ENCODE measurements at regions not wholly inside any gene's neighbourhood (a gene's known extent, or its start where the extent isn't known, plus 50 kb on each side); places are given as distances from the start of the nearest gene placed in this dataset.

DNA sequence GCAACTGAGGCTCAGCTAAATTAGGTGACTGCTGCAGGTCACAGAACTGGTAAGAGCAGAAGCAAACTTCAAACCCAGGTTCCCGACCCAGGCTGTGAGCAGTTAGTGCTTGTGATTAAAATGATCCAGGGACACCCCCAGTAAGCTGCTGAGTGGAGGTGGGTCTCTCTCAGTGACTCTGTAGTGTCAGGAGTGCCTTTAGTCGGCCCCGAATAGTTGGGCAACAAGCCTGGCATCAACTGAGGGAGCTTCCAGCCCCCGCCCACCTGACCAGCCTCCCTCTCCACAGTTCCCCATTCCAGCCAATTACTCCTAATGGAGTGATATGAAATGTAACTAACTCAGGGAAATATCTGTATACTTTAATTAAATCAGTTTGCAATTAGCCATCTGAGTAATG, 168.0 kb upstream of the SMAD3 start:
- Histone ChIP-seq H3K27me3 (ENCODE audit: insufficient read depth, low read depth) (no peaks in the 10 kb centered on the region), H3K4me3 (IDR thresholded peaks at IDR 0.05; ENCODE audit: insufficient read depth, low read depth, low read length) (no peak overlapping the region), H3K36me3 (ENCODE audit: insufficient read depth) (no peaks in the 10 kb centered on the region), H2AFZ (ENCODE audit: low read depth) (no peak overlapping the region), H4K20me1 (ENCODE audit: insufficient read depth) (no peaks in the 10 kb centered on the region), H3K79me2 (ENCODE audit: insufficient read depth, low read depth) (no peaks in the 10 kb centered on the region), H3K4me2 (no peak overlapping the region), H3K9ac (no peak overlapping the region), H3K4me1 (ENCODE audit: low read depth, poor library complexity, severe bottlenecking) (no peaks in the 10 kb centered on the region), H3K27ac (no peak overlapping the region)
- TF ChIP-seq, protein P1, sequence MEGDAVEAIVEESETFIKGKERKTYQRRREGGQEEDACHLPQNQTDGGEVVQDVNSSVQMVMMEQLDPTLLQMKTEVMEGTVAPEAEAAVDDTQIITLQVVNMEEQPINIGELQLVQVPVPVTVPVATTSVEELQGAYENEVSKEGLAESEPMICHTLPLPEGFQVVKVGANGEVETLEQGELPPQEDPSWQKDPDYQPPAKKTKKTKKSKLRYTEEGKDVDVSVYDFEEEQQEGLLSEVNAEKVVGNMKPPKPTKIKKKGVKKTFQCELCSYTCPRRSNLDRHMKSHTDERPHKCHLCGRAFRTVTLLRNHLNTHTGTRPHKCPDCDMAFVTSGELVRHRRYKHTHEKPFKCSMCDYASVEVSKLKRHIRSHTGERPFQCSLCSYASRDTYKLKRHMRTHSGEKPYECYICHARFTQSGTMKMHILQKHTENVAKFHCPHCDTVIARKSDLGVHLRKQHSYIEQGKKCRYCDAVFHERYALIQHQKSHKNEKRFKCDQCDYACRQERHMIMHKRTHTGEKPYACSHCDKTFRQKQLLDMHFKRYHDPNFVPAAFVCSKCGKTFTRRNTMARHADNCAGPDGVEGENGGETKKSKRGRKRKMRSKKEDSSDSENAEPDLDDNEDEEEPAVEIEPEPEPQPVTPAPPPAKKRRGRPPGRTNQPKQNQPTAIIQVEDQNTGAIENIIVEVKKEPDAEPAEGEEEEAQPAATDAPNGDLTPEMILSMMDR (conservative IDR thresholded peaks at IDR 0.05; ENCODE audit: low read depth, low read length) = no peak

- H2AFZ ChIP-seq (ENCODE audit: low read depth) = no peak overlapping the region
- no peak overlapping the region for H3K4me2 ChIP-seq
- no peak overlapping the region for H3K4me3 ChIP-seq (IDR thresholded peaks at IDR 0.05; ENCODE audit: insufficient read depth, low read depth, low read length)
- no peaks in the 10 kb centered on the region for H3K79me2 ChIP-seq (ENCODE audit: insufficient read depth, low read depth)
- TF ChIP-seq, protein P1 (conservative IDR thresholded peaks at IDR 0.05; ENCODE audit: low read depth, low read length) = no peak
- H4K20me1 ChIP-seq (ENCODE audit: insufficient read depth) = no peaks in the 10 kb centered on the region
- no peak overlapping the region for H3K27ac ChIP-seq
- no peak overlapping the region for H3K9ac ChIP-seq
- no peaks in the 10 kb centered on the region for H3K4me1 ChIP-seq (ENCODE audit: low read depth, poor library complexity, severe bottlenecking)
- no peaks in the 10 kb centered on the region for H3K27me3 ChIP-seq (ENCODE audit: insufficient read depth, low read depth)
- no peaks in the 10 kb centered on the region for H3K36me3 ChIP-seq (ENCODE audit: insufficient read depth)
These were observed 167.4 kb upstream of the SMAD3 start for GRCh38 chr15:66897971-66898370.

DNA sequence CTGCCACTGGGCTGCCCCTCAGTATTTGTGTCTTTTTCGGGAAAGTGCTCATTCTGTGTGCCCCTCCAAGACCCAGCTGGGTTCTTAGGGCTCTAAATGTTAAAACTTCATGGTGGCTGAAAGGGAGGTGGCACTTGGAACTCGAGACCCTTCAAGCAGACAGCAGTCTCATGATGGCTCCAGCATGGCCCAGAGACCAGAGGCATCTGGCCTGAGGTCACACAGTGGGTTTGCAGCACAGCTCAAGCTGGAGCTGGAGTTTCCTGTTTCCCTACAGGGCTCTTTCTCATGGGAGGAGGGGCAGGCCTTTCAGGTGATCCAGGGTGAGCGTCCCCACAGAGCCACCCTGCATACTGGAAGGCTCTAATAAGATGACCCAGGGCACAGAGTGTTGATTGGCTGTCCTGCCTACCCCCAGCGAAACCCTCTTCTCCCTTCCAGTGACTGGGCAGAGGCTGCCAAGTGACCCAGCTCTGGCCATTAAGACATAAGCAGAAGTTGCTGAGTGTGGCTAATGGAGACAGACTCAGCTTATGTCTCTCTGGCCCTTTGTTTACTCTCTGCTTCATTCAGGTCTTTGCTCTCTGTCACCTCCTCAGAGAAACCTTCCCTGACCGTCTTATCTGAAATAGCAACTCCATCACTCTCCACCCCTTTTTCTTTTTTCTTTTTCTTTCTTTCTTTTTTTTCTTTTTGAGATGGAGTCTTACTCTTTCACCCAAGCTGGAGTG, 166.6 kb upstream of the SMAD3 start:
- no peak overlapping the region for H3K4me2 ChIP-seq
- no peak overlapping the region for H2AFZ ChIP-seq (ENCODE audit: low read depth)
- no peak overlapping the region for H3K27ac ChIP-seq
- no peaks in the 10 kb centered on the region for H3K4me1 ChIP-seq (ENCODE audit: low read depth, poor library complexity, severe bottlenecking)
- H3K4me3 ChIP-seq (IDR thresholded peaks at IDR 0.05; ENCODE audit: insufficient read depth, low read depth, low read length) = no peak overlapping the region
- no peaks in the 10 kb centered on the region for H3K27me3 ChIP-seq (ENCODE audit: insufficient read depth, low read depth)
- H3K79me2 ChIP-seq (ENCODE audit: insufficient read depth, low read depth) = no peaks in the 10 kb centered on the region
- H3K36me3 ChIP-seq (ENCODE audit: insufficient read depth) = no peaks in the 10 kb centered on the region
- no peaks in the 10 kb centered on the region for H4K20me1 ChIP-seq (ENCODE audit: insufficient read depth)
- TF ChIP-seq, protein P1 (conservative IDR thresholded peaks at IDR 0.05; ENCODE audit: low read depth, low read length) = no peak
- H3K9ac ChIP-seq = no peak overlapping the region

DNA sequence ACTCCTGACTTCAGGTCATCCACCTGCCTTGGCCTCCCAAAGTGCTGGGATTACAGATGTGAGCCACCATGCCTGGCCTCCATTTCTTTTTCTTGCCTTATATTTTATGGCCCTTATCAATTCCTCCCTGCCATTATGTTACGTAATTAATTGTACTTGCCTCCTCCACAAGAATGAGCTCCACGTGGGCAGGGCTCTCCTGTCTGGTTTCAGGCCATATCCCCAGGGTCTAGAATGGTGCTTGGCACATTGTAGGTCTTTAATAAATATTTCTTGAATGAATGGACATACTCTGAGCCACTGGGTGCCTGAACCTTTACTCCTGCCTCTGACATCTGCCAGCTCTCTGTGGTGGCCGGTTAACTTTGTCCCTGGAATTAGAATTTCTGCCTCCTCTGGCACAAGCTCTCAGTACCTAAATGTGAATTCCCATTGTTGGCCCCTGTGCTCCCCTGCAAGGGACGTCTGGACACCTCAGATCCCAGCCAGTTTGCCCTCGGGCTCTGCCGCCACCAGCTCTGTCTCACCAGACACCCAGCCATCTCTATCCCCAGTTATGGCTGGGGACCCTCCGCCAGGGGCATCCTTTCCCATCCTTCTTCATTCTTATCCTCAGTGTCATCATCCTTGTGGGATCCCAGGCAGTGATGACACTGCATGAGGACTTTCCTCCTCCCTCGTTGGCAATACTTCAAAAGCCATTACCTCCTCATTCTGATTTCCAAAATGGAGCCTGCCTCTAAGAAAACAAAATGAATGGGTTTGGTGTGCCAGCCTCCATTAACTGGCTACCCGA, 165.6 kb upstream of the SMAD3 start:
- H3K36me3 ChIP-seq (ENCODE audit: insufficient read depth) = no peaks in the 10 kb centered on the region
- H3K4me1 ChIP-seq (ENCODE audit: low read depth, poor library complexity, severe bottlenecking) = no peaks in the 10 kb centered on the region
- no peak overlapping the region for H3K9ac ChIP-seq
- no peak overlapping the region for H2AFZ ChIP-seq (ENCODE audit: low read depth)
- H3K4me2 ChIP-seq = no peak overlapping the region
- H3K27ac ChIP-seq = no peak overlapping the region
- TF ChIP-seq, protein P1 (conservative IDR thresholded peaks at IDR 0.05; ENCODE audit: low read depth, low read length) = no peak
- H3K27me3 ChIP-seq (ENCODE audit: insufficient read depth, low read depth) = no peaks in the 10 kb centered on the region
- H3K79me2 ChIP-seq (ENCODE audit: insufficient read depth, low read depth) = no peaks in the 10 kb centered on the region
- H3K4me3 ChIP-seq (IDR thresholded peaks at IDR 0.05; ENCODE audit: insufficient read depth, low read depth, low read length) = no peak overlapping the region
- H4K20me1 ChIP-seq (ENCODE audit: insufficient read depth) = no peaks in the 10 kb centered on the region
